AG04449 (cell line): ENCODE measurements at regions not wholly inside any gene's neighbourhood (a gene's known extent, or its start where the extent isn't known, plus 50 kb on each side); places are given as distances from the start of the nearest gene placed in this dataset.

Source experiments
- CTCF ChIA-PET: fragments of 350-600 bp; formaldehyde crosslinking; extraction: SDS; loops from one replicate; lab custom pipeline; 2021; ENCODE audit warnings: antibody characterized with exemption; lab: Yijun Ruan, JAX
- POLR2A ChIA-PET: fragments of 400-600, 350-600 bp; formaldehyde crosslinking; extraction: SDS; loops from one replicate; lab custom pipeline; 2020; ENCODE audit warnings: antibody characterized with exemption, inconsistent platforms; lab: Yijun Ruan, JAX
- DNase-seq: peaks from one replicate; pipeline ENCODE4 v3.0.0-alpha.2; 2010; ENCODE audit warnings: low read depth, low spot score
- H3K4me3 ChIP-seq: 2 replicates; pipeline ENCODE4 v1.5.1; 2011; ENCODE audit warnings: low read depth, mild to moderate bottlenecking, control low read depth, low read length
- CTCF ChIP-seq: IDR thresholded peaks from one replicate; pipeline ENCODE4 v1.5.1; 2011; ENCODE audit warnings: mild to moderate bottlenecking, moderate library complexity, low read length, control low read depth, inconsistent platforms; ENCODE audit not compliant: insufficient read depth; ENCODE audit errors: missing control alignments

GRCh38 chr12:90233168-90234100 is 524.8 kb upstream of the ATP2B1 start:
- CTCF ChIA-PET = no interaction called here
- POLR2A ChIA-PET = no interaction called here
- H3K4me3 ChIP-seq = no peak overlapping the region
- no peak for TF ChIP-seq CTCF
- no peak for DNase-seq

GRCh38 chr12:90229407-90230170 is 521.0 kb upstream of the ATP2B1 start:
- ChIA-PET POLR2A (no interaction called here), CTCF (no interaction called here)
- H3K4me3 ChIP-seq = no peak overlapping the region
- no peak for TF ChIP-seq CTCF
- no peak for DNase-seq

GRCh38 chr12:90226211-90226610 is 517.6 kb upstream of the ATP2B1 start:
- CTCF ChIA-PET = no interaction called here
- DNase-seq = no peak
- POLR2A ChIA-PET = no interaction called here

GRCh38 chr12:90216815-90217214 is 508.2 kb upstream of the ATP2B1 start:
- POLR2A ChIA-PET = no interaction called here
- CTCF ChIA-PET = no interaction called here
- DNase-seq = no peak
- TF ChIP-seq CTCF = no peak
- no peak overlapping the region for H3K4me3 ChIP-seq

More at GRCh38 chr12:90226211-90226610, 517.6 kb upstream of the ATP2B1 start:
- TF ChIP-seq CTCF = no peak
- H3K4me3 ChIP-seq = no peak overlapping the region

GRCh38 chr12:90216020-90216552 is 507.4 kb upstream of the ATP2B1 start:
- CTCF ChIA-PET = no interaction called here
- POLR2A ChIA-PET = no interaction called here
- no peak for DNase-seq
- no peak overlapping the region for H3K4me3 ChIP-seq
- no peak for TF ChIP-seq CTCF

GRCh38 chr12:90211017-90211416 is 502.4 kb upstream of the ATP2B1 start:
- peak; percentile 17 for DNase-seq
- CTCF ChIA-PET = interaction anchor here (1.5 kb wide), 1 partner anchor 108 kb away, joined by 4 read pairs; no protein-coding TSS in a partner anchor

More at GRCh38 chr12:90211017-90211416, 502.4 kb upstream of the ATP2B1 start:
- POLR2A ChIA-PET = no interaction called here
- no peak for TF ChIP-seq CTCF
- no peak overlapping the region for H3K4me3 ChIP-seq
